Cerebellar cortex (tissue), 1 donor: ENCODE measurements at regions not wholly inside any gene's neighbourhood (a gene's known extent, or its start where the extent isn't known, plus 50 kb on each side); places are given as distances from the start of the nearest gene placed in this dataset.
"Not testable (repeated sequence)": the region's sequence is repeated elsewhere in the genome, so short reads cannot be mapped to it uniquely, and the experiment has no call there.

Experiments used
- DNase-seq: peaks from one replicate; pipeline ENCODE4 v3.0.0-alpha.2; 2015; ENCODE audit warnings: low spot score

GRCh38 chr1:10867914-10868598 lies 71.6 kb upstream of the CASZ1 start:
- DNase-seq: peak; percentile 19

GRCh38 chr1:10868599-10868965 lies 72.1 kb upstream of the CASZ1 start:
- no peak for DNase-seq

GRCh38 chr1:10869933-10870332 lies 73.5 kb upstream of the CASZ1 start:
- DNase-seq: no peak

DNA sequence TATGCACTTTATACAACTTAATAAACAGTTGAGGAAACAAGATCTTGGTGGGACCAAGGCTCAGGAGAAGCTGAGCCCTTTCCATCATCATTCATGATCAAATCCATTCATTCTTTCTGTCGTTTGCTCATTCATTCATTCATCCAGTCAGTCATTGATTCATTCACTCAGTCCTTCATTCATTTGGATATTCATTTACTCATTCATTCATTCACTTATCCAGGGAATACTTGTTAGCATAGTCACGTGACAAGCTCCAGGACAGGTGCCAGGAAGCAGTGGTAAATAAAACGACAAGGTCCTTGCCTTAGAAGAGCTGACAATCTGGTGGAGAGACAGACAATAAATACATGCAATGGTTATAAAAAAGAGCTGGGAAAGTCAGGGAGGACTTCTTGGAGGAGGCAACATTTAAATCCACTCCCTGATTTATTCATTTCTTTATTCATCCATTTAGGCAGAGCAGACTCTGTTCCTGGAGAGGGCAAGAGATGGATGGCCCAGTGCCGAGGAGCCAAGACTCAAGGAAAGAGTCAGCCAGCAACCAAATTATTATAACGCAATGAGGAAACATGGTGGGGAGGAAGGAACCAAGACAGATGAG lies 74.1 kb upstream of the CASZ1 start:
- DNase-seq: no peak

GRCh38 chr1:10873189-10873588 lies 76.7 kb upstream of the CASZ1 start:
- DNase-seq: no peak

DNA sequence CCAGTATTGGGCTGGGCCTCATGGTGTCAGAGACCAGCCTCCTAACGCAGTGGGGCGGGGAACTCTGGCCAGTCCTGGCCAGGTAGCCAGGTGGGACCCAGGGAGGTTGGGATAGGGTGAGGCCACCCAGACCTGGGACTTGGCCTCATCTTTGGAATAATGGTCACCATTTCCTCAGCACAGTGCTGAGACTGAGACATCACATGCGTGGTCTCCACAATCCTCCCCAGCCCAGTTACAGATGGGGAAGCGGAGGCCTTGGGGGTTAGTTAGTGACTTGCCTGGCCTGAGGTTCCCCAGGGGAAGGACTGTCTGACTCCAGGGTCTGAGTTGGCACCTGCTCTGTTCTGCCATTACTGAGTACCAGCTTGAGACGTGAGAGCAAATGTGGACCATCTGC lies 77.9 kb upstream of the CASZ1 start:
- DNase-seq: no peak

DNA sequence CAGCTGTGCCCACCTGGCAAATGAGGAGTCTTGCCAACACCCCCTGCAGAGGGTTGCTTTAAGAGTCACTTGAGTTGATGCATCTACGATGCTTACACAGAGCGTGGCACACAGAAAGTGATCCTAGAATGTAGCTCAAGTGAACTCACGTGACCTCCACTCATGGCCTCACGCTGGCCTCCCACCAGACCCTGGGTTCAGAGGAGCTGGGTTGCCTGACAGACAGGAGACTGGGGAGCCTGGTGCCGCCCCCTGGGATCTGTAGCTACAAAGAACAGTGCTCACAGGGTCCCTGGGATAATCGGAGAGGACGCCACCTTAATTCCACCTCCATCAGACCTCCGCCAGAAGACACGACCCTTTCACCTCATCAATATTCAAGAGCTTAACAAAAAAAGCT lies 81.4 kb upstream of the CASZ1 start:
- no peak for DNase-seq

DNA sequence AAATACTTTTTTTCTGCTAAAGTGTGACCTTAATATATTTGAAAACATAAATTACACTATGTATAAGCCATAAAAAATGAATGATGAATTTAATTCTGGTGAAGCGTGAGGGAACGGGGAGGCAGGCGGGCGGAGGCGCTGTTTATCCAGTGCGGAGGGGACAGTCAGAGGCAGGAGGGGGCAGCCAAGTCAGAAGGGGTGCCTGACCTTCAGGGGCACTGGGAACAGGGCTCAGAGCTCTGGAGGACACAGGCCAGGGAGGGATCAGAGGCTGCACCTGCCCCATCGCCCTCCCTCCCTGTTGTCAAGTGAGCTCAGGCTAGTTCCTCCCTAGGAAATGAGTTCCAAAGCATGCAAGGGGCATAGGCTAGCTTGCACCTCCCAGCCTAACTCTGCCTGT lies 82.0 kb upstream of the CASZ1 start:
- DNase-seq: no peak

- no peak for DNase-seq
Measured at GRCh38 chr1:10880063-10880462, 83.6 kb upstream of the CASZ1 start.

DNA sequence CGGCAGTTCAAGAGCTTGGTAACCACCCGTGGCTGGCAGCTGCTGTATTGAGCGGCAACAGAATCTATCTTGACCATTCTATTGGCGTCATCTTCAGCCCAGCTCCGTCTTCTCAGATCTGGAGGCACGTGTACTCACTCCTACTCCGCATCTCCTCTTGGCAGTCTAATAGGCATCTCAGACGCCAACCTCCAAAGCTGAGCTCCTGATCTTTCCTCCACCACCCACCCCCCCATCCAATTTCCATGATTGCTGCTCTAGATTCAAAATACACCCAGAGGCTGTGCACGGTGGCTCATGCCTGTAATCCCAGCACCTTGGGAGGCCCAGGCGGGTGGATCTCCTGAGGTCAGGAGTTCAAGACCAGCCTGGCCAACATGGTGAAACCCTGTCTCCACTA lies 84.6 kb upstream of the CASZ1 start:
- DNase-seq: no peak

- no peak for DNase-seq
Measured at GRCh38 chr1:10882069-10882468, 85.6 kb upstream of the CASZ1 start.

GRCh38 chr1:10887032-10887431 lies 90.6 kb upstream of the CASZ1 start:
- not testable (repeated sequence) for DNase-seq

DNA sequence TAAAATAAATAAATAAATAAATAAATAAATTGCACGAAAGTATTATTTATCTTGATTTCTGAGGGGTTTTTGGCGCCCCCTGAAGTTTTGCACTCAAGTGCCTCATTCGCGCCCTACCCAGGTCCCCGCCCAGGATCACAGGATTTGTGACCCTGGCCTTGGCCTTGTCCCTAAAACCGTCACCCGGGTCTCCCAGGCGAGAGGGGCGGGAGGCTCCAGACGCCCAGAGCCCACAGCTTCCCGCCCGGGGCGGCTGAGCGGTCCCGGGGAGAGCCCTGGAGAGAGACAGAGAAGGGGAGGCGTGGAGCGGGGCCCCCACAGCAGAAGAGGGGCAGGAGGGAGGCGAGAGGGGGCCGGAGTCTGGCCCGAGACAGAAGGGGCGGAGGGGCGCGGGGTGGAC lies 91.8 kb upstream of the CASZ1 start:
- no peak for DNase-seq

- no peak for DNase-seq
Measured at GRCh38 chr1:10888791-10889649, 92.6 kb upstream of the CASZ1 start.

- no peak for DNase-seq
Measured at GRCh38 chr1:10889650-10890353, 93.4 kb upstream of the CASZ1 start.

DNA sequence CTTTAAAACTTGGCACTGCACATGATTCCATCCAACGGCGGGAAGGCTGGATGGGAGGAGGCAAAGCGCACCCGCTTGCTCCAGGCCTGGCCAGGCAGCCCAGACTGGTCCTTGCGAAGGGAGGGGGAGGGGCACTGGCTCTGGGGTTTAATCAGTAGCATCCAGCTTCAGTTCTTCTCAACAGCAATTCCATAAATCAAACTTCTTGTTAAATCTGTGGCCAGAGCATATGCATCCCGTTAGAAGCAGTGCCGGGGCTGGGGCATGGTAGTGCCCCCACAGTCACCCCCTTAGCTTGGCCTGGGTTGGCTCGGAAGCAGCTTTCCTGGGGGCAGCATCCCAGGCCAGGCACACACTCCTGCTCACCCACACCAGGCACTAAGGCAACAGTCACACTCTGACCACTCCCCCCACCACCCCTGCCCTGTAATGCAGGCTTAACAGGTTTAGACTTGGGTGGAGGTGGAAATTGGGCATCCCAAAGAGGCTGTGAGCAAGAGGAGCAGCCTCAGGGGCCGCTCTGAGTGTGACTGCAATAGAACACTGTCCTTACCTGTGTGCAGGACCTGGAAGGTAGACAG lies 94.1 kb upstream of the CASZ1 start:
- no peak for DNase-seq

DNA sequence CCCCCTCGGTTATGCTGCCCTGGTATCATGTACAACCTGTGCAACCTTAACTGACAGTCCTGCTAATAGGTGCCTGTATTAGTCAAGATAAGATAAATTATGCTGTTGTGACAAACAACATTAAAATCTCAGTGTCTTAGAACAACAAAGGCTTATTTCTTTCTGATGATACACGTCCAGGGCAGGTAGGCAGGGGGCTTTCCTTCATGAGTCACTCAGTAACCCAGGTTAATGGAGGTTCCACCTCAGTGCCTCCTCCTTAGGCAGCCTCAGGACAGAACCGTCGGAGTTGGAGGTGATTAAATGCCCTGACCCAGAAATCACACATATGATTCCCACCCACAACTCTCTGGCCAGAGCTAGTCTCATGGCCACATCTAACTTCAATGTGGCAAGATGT lies 94.6 kb upstream of the CASZ1 start:
- DNase-seq: no peak

DNA sequence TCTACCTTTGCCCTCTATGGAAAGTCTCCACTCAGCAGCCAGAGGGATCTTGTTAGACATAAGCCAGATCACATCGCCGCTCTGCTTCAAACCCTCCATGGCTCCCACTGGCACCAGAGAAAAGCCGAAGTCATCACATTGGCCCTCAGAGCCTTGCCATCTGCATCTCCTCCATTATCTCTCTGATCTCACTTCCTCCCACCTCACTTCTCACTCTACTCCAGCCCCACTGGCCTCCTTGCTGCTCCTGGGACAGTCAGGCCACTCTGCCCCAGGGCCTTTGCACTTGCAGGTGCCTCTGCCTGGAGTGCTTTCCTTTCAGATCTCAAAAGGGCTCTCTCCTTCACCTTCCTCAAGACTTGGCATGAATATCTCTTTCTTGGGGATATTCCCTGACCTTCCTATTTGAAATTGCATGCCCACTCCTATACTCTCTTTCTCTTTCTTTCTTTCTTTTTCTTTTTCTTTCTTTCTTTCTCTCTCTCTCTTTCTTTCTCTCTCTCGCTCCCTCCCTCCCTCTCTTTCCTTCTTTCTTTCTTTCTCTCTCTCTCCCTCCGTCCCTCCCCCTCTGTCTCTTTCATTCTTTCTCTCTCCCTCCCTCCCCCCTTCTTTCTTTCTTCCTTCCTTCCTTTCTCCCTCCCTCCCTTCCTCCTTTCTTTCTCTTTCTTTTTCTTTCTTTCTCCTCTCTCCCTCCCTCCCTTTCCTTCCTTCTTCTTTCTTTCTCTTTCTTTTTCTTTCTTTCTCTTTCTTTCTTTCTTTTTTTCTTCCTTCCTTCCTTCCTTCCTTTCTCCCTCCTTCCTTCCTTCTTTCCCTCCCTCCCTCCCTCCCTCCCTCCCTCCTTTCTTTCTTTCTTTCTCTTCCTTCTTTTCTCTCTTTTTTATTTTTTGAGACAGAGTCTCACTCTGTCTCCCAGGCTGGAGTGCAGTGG lies 96.0 kb upstream of the CASZ1 start:
- no peak for DNase-seq

- no peak for DNase-seq
Measured at GRCh38 chr1:10895621-10896020, 99.2 kb upstream of the CASZ1 start.

DNA sequence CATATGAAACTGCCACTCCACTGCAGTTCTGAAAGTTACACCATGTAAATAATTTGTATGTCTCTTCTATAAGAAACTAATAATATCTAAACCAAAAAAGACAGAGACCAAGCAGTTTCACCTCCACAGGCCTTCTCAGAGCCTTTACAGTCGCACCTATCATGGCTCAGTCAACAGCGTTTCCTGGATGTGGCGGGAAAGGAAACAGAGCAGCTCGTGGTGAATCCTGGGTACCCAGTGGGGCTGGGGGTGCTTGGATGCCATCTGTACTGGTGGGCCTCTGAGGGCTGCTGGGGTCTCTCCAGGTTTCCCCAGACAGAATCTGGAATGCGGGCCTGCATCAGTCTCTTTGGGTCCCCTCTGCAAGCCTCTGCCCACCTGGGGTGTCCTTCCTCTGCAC lies 100.2 kb upstream of the CASZ1 start:
- DNase-seq: no peak

DNA sequence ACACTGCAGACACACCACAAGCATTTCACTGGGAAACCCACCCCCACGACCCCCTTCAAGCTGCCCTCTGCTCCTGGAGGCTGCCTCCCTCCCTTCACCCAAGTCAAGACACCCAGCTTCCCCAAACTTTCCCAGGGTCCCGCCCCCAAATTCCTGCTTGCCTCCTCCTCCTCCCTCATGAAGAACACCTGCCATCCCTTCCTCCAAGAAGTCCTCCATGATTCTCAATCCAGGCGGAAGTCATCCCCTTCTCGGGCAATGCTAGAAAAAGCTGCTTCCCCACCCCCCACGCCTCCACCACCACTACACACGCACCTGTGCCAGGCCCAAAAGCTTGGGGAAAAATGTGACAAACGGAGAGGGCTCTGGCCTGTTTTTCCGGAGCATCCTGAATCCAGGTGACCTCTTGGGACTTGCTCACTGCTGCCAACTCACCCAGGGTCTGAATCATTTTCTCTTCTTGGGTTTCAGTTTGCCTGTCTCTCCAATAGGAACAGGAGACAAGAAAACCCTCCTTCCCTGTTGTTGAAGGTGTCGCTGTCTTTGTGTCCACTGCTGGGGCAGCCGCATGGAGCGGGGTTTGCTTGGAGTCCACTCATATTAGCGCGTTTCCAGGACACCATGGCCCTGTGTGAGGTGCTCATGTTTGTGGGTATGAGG lies 101.0 kb upstream of the CASZ1 start:
- no peak for DNase-seq
